ENCODE measurements at regions not wholly inside any gene's neighbourhood (a gene's known extent, or its start where the extent isn't known, plus 50 kb on each side); places are given as distances from the start of the nearest gene placed in this dataset.

DNA sequence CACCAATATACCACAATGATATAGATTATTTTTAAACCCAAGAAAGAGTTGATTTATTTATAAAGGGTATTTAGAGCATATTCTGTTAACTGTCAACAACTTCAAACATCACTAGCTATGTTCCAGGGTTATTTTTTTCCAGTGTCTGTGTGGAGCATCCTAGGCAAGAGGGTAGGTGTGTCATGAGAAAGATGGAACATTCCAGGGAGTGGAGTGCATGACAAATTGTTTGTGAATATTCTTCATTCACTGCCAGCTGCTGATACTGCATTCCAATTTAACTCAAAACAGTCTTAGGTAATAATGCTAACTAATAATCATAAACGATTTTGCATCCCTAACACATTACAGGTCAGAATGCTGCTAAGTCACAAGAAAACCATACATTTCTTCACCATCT, 148.7 kb upstream of the RASGEF1B start:
- TF ChIP-seq, protein P1, sequence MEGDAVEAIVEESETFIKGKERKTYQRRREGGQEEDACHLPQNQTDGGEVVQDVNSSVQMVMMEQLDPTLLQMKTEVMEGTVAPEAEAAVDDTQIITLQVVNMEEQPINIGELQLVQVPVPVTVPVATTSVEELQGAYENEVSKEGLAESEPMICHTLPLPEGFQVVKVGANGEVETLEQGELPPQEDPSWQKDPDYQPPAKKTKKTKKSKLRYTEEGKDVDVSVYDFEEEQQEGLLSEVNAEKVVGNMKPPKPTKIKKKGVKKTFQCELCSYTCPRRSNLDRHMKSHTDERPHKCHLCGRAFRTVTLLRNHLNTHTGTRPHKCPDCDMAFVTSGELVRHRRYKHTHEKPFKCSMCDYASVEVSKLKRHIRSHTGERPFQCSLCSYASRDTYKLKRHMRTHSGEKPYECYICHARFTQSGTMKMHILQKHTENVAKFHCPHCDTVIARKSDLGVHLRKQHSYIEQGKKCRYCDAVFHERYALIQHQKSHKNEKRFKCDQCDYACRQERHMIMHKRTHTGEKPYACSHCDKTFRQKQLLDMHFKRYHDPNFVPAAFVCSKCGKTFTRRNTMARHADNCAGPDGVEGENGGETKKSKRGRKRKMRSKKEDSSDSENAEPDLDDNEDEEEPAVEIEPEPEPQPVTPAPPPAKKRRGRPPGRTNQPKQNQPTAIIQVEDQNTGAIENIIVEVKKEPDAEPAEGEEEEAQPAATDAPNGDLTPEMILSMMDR (IDR thresholded peaks at IDR 0.05), result no peak
- TF ChIP-seq EP300 (IDR thresholded peaks at IDR 0.05; ENCODE audit: low read depth), result no peak

Measured in transverse colon (tissue), 3 donors.